ENCODE measurements at regions not wholly inside any gene's neighbourhood (a gene's known extent, or its start where the extent isn't known, plus 50 kb on each side); places are given as distances from the start of the nearest gene placed in this dataset.

- H3K4me3 ChIP-seq (replicated peaks in 1 of 2; ENCODE audit: low read depth in 1 of 2, low read length in 2 of 2) = no peak overlapping the region
- BruUV-seq (replicated peaks) = no TSS peak
- intact Hi-C loops (cut with micrococcal nuclease) = no loop called here
- no peaks in the 10 kb centered on the region for H3K79me2 ChIP-seq (ENCODE audit: insufficient read depth, low read length)
- ChIA-PET POLR2A (no interaction called here), RAD21 (ENCODE audit: low non-redundant PET in 1 of 2, low total read pairs in 2 of 2, uncharacterized antibody in 2 of 2, unreplicated experiment in 2 of 2) (no interaction called here), CTCF (no interaction called here)
- no peaks in the 10 kb centered on the region for H3K9me2 ChIP-seq (ENCODE audit: insufficient read depth)
- ATAC-seq (peak; percentile 62), DNase-seq (ENCODE audit: low read depth, low spot score) (no peak)
- H3K36me3 ChIP-seq (ENCODE audit: control insufficient read depth in 1 of 2, insufficient read depth in 2 of 2, low read length in 2 of 2) = no peaks in the 10 kb centered on the region
- H2AFZ ChIP-seq (ENCODE audit: low read depth, low read length, poor library complexity, severe bottlenecking) = no peak overlapping the region
- peak overlapping the region; percentile 41; the same call in 1 of the 2 replicates for H3K4me2 ChIP-seq (ENCODE audit: low read length)
- no peak overlapping the region for H3K27ac ChIP-seq (ENCODE audit: low read depth, low read length)
- H3K9me3 ChIP-seq (ENCODE audit: control insufficient read depth in 1 of 2, insufficient read depth in 1 of 2, low read depth in 1 of 2, low read length in 2 of 2) = no peaks in the 10 kb centered on the region
- H3K27me3 ChIP-seq (ENCODE audit: insufficient read depth, low read length) = no peaks in the 10 kb centered on the region
- no peaks in the 10 kb centered on the region for H4K20me1 ChIP-seq (ENCODE audit: insufficient read depth)
- H3K4me1 ChIP-seq (ENCODE audit: control insufficient read depth in 1 of 2, insufficient read depth in 2 of 2, low read length in 2 of 2) = peaks cover 0 to 12% of the 10 kb centered on the region in 2 experiments; a peak in 1 of 4 replicates
- no peak for TF ChIP-seq YY1 (IDR thresholded peaks at IDR 0.05; ENCODE audit: extremely low read depth, insufficient replicate concordance, low read depth, low read length)
- no peak for TF ChIP-seq SIN3A (IDR thresholded peaks at IDR 0.05; ENCODE audit: low read depth)
- H3K9ac ChIP-seq (ENCODE audit: low read length) = no peak overlapping the region
Observed at GRCh38 chrX:39869846-39870601, 227.7 kb downstream of the BCOR start.

GRCh38 chrX:39871648-39872047 lies 226.1 kb downstream of the BCOR start:
- CTCF ChIA-PET = no interaction called here
- DNase-seq (ENCODE audit: low read depth, low spot score) = no peak
- ATAC-seq = no peak

More at GRCh38 chrX:39871648-39872047, 226.1 kb downstream of the BCOR start:
- Histone ChIP-seq H3K27ac (ENCODE audit: low read depth, low read length) (no peak overlapping the region), H3K9me2 (ENCODE audit: insufficient read depth) (no peaks in the 10 kb centered on the region), H4K20me1 (ENCODE audit: insufficient read depth) (no peaks in the 10 kb centered on the region), H3K4me1 (ENCODE audit: control insufficient read depth in 1 of 2, insufficient read depth in 2 of 2, low read length in 2 of 2) (peaks cover 0 to 12% of the 10 kb centered on the region in 2 experiments; a peak in 1 of 4 replicates), H3K4me3 (replicated peaks in 1 of 2; ENCODE audit: low read depth in 1 of 2, low read length in 2 of 2) (no peak overlapping the region), H3K9ac (ENCODE audit: low read length) (no peak overlapping the region), H3K4me2 (ENCODE audit: low read length) (no peak overlapping the region), H2AFZ (ENCODE audit: low read depth, low read length, poor library complexity, severe bottlenecking) (no peak overlapping the region), H3K36me3 (ENCODE audit: control insufficient read depth in 1 of 2, insufficient read depth in 2 of 2, low read length in 2 of 2) (no peaks in the 10 kb centered on the region), H3K79me2 (ENCODE audit: insufficient read depth, low read length) (no peaks in the 10 kb centered on the region), H3K9me3 (ENCODE audit: control insufficient read depth in 1 of 2, insufficient read depth in 1 of 2, low read depth in 1 of 2, low read length in 2 of 2) (no peaks in the 10 kb centered on the region), H3K27me3 (ENCODE audit: insufficient read depth, low read length) (no peaks in the 10 kb centered on the region)
- RAD21 ChIA-PET (ENCODE audit: low non-redundant PET in 1 of 2, low total read pairs in 2 of 2, uncharacterized antibody in 2 of 2, unreplicated experiment in 2 of 2) = no interaction called here
- TF ChIP-seq CBX3 (IDR thresholded peaks at IDR 0.05; ENCODE audit: low read depth) (no peak), SRF (IDR thresholded peaks at IDR 0.05; ENCODE audit: low read depth) (no peak), EZH2phosphoT487 (IDR thresholded peaks at IDR 0.05; ENCODE audit: borderline replicate concordance) (no peak), ZFX (IDR thresholded peaks at IDR 0.05) (no peak), ZBTB33 (IDR thresholded peaks at IDR 0.05; ENCODE audit: extremely low read depth, insufficient replicate concordance, low read length) (no peak), YY1 (IDR thresholded peaks at IDR 0.05; ENCODE audit: extremely low read depth, insufficient replicate concordance, low read depth, low read length) (no peak), ZNF274 (IDR thresholded peaks at IDR 0.05; ENCODE audit: low read depth, low read length) (no peak), ELF1 (IDR thresholded peaks at IDR 0.05; ENCODE audit: borderline replicate concordance, low read depth) (no peak), CEBPB (IDR thresholded peaks at IDR 0.05; ENCODE audit: low read depth) (no peak), RAD21 (IDR thresholded peaks at IDR 0.05; ENCODE audit: low read depth) (no peak), TCF7L2 (IDR thresholded peaks at IDR 0.05; ENCODE audit: borderline replicate concordance, extremely low read depth, insufficient read depth, insufficient read length) (no peak), MAX (IDR thresholded peaks at IDR 0.05) (no peak), SIN3A (IDR thresholded peaks at IDR 0.05; ENCODE audit: low read depth) (no peak), SP1 (IDR thresholded peaks at IDR 0.05; ENCODE audit: low read depth) (no peak), JUND (IDR thresholded peaks at IDR 0.05) (no peak), POLR2AphosphoS5 (IDR thresholded peaks at IDR 0.05; ENCODE audit: low read depth, low read length) (no peak)
- BruUV-seq (replicated peaks) = no TSS peak
- intact Hi-C loops (cut with micrococcal nuclease) = no loop called here
- POLR2A ChIA-PET = no interaction called here

All from HCT116 (cell line).